C4-2B (cell line): ENCODE measurements at regions not wholly inside any gene's neighbourhood (a gene's known extent, or its start where the extent isn't known, plus 50 kb on each side); places are given as distances from the start of the nearest gene placed in this dataset.
A peak's percentile ranks its signal among the peaks of the same experiment; 100 is the strongest.

Source experiments
- H3K27ac ChIP-seq: fragments of 450-650 bp; 2 replicates; pipeline ENCODE4 v1.5.1; 2017
- CTCF ChIP-seq: fragments of 450-650 bp; conservative IDR thresholded peaks from 2 replicates; pipeline ENCODE4 v1.5.1; 2017; ENCODE audit warnings: mild to moderate bottlenecking
- ZFX ChIP-seq: fragments of 450-650 bp; IDR thresholded peaks from 2 replicates; pipeline ENCODE4 v1.6.1; 2017

- H3K27ac ChIP-seq: no peak overlapping the region
- TF ChIP-seq ZFX (no peak), CTCF (no peak)
These were observed 674.2 kb downstream of the TBL1XR1 start for GRCh38 chr3:176523114-176523513.

GRCh38 chr3:176522436-176522835 is 674.8 kb downstream of the TBL1XR1 start:
- H3K27ac ChIP-seq: no peak overlapping the region
- TF ChIP-seq ZFX: no peak
- TF ChIP-seq CTCF: no peak

GRCh38 chr3:176521531-176522175 is 675.6 kb downstream of the TBL1XR1 start:
- TF ChIP-seq ZFX: no peak
- no peak for TF ChIP-seq CTCF
- no peak overlapping the region for H3K27ac ChIP-seq

- TF ChIP-seq CTCF (peak; percentile 82), ZFX (no peak)
These were observed 683.0 kb downstream of the TBL1XR1 start for GRCh38 chr3:176514297-176514696.

GRCh38 chr3:176513604-176514003 is 683.7 kb downstream of the TBL1XR1 start:
- TF ChIP-seq CTCF: no peak
- TF ChIP-seq ZFX: no peak
- no peak overlapping the region; the same call in 1 of the 2 replicates for H3K27ac ChIP-seq

More at GRCh38 chr3:176514297-176514696, 683.0 kb downstream of the TBL1XR1 start:
- peak overlapping the region; percentile 40 for H3K27ac ChIP-seq

GRCh38 chr3:176512037-176512436 is 685.2 kb downstream of the TBL1XR1 start:
- no peak for TF ChIP-seq ZFX
- TF ChIP-seq CTCF: no peak
- no peak overlapping the region for H3K27ac ChIP-seq

- H3K27ac ChIP-seq: no peak overlapping the region
- TF ChIP-seq CTCF: no peak
- TF ChIP-seq ZFX: no peak
These were observed 687.2 kb downstream of the TBL1XR1 start for GRCh38 chr3:176510097-176510496.
